ENCODE measurements at regions not wholly inside any gene's neighbourhood (a gene's known extent, or its start where the extent isn't known, plus 50 kb on each side); places are given as distances from the start of the nearest gene placed in this dataset.

GRCh38 chrX:123064053-123064452, 120.0 kb upstream of the GRIA3 start:
- TF ChIP-seq CTCF (IDR thresholded peaks at IDR 0.05; ENCODE audit: low read depth, low read length, poor library complexity, severe bottlenecking) = no peak
- TF ChIP-seq EZH2phosphoT487 (IDR thresholded peaks at IDR 0.05; ENCODE audit: borderline replicate concordance, low read length) = no peak
